ENCODE measurements at regions not wholly inside any gene's neighbourhood (a gene's known extent, or its start where the extent isn't known, plus 50 kb on each side); places are given as distances from the start of the nearest gene placed in this dataset.
"Not testable (repeated sequence)": the region's sequence is repeated elsewhere in the genome, so short reads cannot be mapped to it uniquely, and the experiment has no call there.

- DNase-seq, result no peak
Observed at GRCh38 chr10:130493446-130494145, 357.4 kb downstream of the GLRX3 start.

DNA sequence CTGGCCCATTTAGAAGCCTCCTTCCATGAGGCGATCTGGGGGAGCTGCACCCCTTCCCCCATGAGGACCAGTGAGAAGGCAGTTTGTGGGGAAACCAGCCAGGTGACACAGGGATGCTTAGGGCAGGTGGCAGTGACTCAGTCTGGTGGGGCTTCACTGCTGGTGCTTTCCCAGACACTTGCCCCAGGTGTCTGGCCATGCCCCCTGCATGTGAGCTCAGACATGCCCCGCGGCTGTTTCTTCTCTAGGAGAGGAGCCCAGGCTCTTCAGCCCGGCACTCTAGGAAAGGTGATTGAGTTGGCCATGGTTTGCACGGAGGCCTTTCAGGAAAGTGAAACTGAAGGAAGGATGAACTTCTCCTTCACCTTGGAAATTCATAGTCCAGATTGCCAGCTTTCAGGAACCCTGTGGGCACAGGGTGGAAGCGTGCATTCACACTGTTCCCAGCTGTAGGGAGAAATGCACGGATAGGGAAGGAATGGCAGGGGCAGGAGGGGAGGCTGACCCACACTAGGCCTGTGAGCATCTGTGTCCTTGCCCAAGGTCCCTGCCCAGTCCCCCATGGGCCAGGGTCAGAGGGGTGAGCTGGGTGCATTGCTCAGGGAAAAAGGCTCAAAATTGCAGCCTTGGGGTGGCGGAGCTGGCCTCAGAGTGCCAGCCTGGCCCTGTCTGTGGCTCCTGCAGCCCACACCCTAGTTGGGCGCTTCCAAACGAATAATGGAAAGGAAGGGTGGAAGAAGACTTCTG lies 359.1 kb downstream of the GLRX3 start:
- no peak for DNase-seq

GRCh38 chr10:130495891-130496636 lies 359.9 kb downstream of the GLRX3 start:
- DNase-seq, result no peak

GRCh38 chr10:130497056-130498010 lies 361.1 kb downstream of the GLRX3 start:
- no peak for DNase-seq

DNA sequence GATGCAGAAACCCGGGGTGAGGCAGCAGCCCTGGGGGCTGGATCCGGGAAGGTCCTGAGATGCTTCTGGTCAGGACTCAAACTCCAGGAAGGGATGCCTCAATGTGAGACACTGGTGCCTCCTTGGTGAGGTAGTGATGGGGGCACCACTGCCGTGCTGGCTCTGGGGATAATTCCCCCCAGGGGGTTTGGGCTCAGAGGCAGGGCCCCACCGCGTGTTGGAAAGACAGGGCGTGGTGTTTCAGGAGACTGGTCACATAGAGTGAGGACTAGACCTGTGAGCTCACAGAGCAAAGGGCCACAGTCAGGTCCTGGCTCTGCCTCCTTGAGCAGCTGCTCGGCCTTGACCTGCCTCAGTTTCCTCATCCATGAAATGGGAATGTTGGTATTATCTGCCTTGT lies 361.9 kb downstream of the GLRX3 start:
- DNase-seq, result no peak

- DNase-seq, result no peak
Observed at GRCh38 chr10:130498934-130499333, 362.7 kb downstream of the GLRX3 start.

- DNase-seq, result no peak
Observed at GRCh38 chr10:130499541-130499940, 363.4 kb downstream of the GLRX3 start.

DNA sequence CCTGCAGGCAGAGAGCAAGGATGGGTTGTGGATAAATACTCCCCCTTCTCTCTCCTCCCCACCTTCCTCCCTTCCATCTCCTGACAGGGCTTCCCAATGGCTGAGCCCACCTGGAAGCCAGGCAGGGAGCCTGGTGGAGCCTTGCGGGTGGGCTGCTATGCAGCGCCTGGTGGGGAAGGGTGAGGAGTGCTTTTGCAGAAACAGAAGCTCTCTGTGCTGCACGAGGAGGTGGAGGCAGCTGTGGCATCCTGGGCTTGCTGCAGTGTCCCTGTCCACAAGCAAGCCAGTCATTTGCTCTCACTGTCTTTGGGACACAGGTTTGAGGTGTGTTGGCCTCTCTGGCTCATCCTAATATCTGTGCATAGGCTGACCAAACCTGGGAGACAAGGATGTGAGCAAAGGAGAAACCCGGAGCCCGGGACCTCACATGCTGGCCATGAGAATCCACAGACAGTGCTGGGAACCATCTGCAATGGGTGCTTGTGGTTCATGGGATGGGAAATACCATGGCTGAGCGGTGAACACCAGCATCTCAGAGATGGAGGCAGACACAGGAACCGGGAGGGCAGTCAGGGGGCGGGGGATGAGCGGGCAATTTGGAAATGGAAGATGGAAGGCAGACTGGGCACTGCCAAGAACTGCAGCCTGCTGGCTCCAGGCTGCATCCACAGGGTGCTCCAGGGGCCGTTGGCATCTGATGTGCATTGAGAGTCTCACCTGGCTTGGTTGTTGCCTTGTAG lies 364.2 kb downstream of the GLRX3 start:
- no peak for DNase-seq

DNA sequence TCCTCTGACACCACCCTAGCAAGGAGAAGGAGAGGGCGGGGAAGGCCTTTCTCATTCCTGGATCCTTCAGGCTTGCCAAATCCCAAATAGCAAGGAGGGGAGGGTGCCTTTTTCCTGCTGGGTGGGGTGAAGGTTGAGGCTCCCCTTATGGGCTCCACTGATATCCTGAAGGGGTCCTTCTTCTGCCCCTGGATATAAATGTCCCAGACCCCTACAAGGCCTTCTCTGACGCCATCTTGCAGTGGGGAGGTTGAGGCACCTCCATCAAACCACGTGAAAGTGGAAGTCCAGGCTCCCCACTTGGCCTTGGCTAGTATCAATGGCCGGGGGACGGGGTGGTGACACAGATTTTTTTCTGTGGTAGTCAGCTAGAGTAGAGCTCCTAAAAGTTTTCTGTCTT lies 371.3 kb downstream of the GLRX3 start:
- DNase-seq, result no peak

- no peak for DNase-seq
Observed at GRCh38 chr10:130509881-130510689, 373.9 kb downstream of the GLRX3 start.

GRCh38 chr10:130510755-130511154 lies 374.6 kb downstream of the GLRX3 start:
- DNase-seq, result no peak

- DNase-seq, result no peak
Observed at GRCh38 chr10:130511766-130512165, 375.6 kb downstream of the GLRX3 start.

GRCh38 chr10:130512936-130513335 lies 376.7 kb downstream of the GLRX3 start:
- DNase-seq, result no peak

DNA sequence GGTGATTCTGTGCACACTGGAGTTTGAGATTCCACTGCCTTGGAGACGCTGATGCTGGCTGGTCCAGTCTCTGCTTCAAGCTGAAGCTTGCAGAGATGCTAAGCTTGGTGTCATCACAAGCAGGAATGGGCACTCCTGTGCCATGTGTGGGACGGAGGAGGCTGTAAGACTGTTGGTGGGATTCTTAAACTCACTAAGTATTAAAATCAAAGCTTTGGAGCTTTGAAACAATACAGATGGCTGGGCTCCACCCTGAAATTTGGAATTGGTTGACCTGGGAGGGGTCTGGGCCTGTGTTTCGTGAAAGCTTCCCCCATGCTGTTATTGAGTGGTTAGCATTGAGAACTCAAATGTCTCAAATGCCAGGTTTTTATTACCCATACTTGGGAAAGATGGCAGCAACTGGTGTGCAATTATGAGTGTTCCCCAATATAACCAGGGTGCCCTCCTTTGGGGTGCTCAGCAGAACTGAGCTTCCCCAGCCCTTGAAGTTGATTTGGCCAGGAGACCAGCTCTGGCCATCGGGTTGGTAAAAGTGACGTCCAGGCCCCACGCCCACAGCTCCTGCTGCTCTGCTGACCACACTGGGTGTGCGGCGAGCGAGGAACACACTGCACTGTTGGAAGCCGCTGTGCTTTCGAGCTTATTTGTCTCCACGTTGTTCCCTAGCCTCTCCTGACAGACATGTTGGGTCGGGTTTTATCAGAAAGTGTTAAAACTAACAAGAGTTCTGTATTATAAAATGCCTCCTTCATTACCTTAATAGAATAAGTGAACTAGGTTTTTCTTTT lies 377.7 kb downstream of the GLRX3 start:
- no peak for DNase-seq

GRCh38 chr10:130515670-130516069 lies 379.5 kb downstream of the GLRX3 start:
- DNase-seq, result no peak

GRCh38 chr10:130516141-130516735 lies 380.0 kb downstream of the GLRX3 start:
- DNase-seq, result no peak

DNA sequence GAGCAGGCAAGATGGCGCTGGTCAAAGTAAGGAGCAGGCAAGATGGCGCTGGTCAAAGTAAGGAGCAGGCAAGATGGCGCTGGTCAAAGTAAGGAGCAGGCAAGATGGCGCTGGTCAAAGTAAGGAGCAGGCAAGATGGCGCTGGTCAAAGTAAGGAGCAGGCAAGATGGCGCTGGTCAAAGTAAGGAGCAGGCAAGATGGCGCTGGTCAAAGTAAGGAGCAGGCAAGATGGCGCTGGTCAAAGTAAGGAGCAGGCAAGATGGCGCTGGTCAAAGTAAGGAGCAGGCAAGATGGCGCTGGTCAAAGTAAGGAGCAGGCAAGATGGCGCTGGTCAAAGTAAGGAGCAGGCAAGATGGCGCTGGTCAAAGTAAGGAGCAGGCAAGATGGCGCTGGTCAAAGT lies 382.7 kb downstream of the GLRX3 start:
- DNase-seq, result not testable (repeated sequence)

GRCh38 chr10:130519791-130520190 lies 383.6 kb downstream of the GLRX3 start:
- no peak for DNase-seq

DNA sequence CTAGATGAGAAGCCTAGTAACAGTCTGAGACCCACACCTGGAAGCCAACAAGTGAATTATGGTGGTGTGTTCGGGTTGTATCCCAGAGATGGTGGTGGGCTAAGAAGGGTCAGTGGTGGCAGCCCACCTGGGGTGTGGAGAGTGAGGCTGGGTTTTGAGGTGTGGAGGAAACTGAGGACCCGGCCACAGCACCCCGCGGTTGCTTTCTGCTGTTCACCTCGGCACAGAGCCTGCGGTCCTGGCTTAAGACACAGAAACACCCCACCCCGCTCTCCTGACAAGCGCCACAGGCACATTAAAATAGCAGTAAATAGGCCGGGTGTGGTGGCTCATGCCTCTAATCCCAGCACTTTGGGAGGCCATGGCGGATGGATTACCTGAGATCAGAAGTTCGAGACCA lies 395.1 kb downstream of the GLRX3 start:
- no peak for DNase-seq

GRCh38 chr10:130541090-130541489 lies 404.9 kb downstream of the GLRX3 start:
- no peak for DNase-seq

Measured in NCI-H1105 treated with DMSO at 0.1 percent for 48 hours (cell line).